SIG-M5 treated with dmso at 0.1 percent for 504 hours (cell line): ENCODE measurements at regions not wholly inside any gene's neighbourhood (a gene's known extent, or its start where the extent isn't known, plus 50 kb on each side); places are given as distances from the start of the nearest gene placed in this dataset.
"Not testable (repeated sequence)": the region's sequence is repeated elsewhere in the genome, so short reads cannot be mapped to it uniquely, and the experiment has no call there.

ENCODE experiments used
- DNase-seq: peaks from one replicate; lab custom pipeline; 2025; ENCODE audit not compliant: unreplicated experiment; lab: John Stamatoyannopoulos, UW

DNA sequence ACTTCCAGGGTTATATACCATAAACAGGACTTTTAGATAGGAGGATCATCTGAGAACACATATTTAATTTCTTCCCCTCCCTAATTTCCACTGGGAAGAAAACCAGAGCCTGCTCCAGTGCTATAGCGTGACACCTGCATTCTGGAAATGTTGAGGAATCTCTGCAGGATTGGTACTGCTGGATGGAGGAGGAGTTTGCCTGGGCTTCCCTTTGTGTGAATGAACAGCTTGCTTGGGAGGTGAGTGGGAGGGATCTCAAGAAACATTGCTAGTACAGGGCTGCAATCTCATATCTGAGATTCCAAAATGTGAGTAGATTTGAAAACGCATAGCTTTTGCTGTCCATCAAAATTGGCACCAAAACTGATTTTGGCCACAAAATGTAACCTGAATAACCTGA, 295.9 kb upstream of the RGMA start:
- DNase-seq = no peak

GRCh38 chr15:93382200-93382820, 293.3 kb upstream of the RGMA start:
- DNase-seq = no peak

GRCh38 chr15:93378558-93378957, 289.5 kb upstream of the RGMA start:
- DNase-seq = no peak

DNA sequence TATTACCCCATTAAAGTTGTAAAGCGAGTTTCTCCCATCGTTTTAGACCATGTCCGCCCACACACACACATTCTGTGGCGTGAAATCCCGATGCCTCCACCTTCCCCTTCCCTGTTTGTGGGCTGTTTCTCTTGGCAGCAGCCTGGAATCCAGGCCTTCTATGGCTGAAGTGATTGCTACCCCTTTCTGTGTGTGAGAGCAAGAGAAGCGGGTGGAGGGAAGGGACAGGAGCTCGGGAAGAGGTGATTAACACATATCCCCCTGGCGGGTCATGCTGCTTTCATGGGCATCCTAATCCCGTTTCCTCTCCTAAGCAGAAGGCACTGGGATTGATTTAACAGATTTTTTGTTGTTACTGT, 283.8 kb upstream of the RGMA start:
- DNase-seq = no peak

DNA sequence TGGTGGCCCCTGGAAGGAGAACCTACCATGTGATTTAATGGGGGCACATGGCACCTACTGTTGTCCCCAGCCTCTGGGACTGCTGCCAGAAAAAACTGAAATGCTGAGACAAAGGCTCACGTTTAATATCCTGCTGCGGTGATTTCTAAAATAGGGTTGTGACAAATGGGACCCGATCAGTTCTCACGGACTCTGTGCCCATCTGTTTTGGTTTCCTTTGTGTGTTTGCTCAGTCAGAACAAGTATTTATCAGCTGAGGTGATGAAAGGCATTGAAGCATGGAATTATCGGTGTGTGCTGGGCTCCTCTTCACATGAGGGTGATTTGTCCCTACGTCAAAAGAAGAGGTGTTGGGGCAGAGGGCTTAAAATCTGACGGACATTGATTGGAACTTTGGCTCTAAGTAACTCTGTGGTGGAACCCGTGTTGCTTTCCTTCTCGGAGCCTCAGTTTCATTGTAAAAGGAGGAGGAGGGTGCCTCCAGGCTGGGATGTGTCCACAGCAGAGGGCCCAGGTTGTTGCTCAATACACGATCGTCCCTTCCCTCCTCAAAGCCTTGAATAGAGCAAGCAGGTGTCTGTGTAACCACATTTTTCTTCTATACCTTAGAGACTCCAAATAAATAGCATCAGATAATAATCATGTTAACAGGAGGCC, 283.3 kb upstream of the RGMA start:
- no peak for DNase-seq

- no peak for DNase-seq
Observed at GRCh38 chr15:93366387-93367100, 277.5 kb upstream of the RGMA start.

DNA sequence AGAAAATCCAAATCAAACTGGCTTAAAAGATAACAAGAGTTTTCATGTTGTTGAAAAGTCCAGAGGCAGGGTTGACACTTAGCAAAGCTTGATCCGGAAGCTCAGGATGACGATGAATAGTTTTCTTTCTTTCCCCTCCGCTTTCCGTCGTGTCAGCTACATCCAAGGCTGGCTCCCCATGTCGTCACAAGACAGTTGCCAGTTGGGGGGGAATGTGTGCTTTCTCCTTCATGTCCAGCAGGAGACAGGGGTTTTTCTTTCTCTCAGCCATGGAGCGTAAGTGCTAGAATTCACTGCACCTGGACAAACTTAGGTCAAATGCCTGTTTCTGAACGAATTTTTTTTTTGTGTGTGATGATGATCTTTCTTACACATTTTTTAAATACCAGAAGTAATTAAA, 273.8 kb upstream of the RGMA start:
- no peak for DNase-seq

GRCh38 chr15:93362203-93362602, 273.2 kb upstream of the RGMA start:
- no peak for DNase-seq

- no peak for DNase-seq
Observed at GRCh38 chr15:93361703-93362102, 272.7 kb upstream of the RGMA start.

- DNase-seq = no peak
Observed at GRCh38 chr15:93360976-93361375, 272.0 kb upstream of the RGMA start.

GRCh38 chr15:93360318-93360717, 271.3 kb upstream of the RGMA start:
- no peak for DNase-seq

DNA sequence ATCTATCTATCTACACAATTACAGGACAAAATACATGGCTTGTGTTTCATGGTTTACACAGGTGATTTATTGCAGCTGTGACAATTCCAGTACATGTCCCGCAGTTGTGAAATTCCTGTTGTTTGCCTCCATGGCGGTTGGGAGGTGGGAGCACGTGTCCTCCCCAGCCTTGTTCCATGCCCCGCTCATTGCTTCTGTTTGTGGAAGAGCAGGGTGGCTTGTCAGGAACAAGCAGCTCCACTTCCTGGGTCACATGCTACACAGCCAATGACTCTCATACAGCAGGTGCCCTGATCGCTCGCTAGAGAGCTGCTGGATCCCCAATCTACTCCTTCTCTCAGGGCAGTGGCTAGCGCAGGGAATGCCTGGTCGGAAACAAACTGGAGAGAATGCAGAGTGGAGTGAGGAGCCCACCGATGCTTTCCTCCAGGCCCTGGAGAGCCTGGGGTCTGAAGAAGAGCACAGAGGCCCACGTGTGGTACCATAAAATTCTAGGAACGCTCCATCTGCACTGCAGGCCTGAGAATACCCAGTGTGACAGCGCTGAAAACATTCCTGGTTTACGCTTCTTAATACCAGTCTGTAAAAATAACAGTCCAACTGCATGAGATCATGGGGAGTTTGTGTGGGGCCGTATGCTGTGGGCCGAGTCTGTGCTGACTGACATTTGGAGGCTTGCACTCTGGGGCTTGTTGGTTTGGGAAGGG, 270.6 kb upstream of the RGMA start:
- no peak for DNase-seq

GRCh38 chr15:93359060-93359408, 270.0 kb upstream of the RGMA start:
- no peak for DNase-seq

GRCh38 chr15:93358166-93359059, 269.4 kb upstream of the RGMA start:
- DNase-seq = no peak

DNA sequence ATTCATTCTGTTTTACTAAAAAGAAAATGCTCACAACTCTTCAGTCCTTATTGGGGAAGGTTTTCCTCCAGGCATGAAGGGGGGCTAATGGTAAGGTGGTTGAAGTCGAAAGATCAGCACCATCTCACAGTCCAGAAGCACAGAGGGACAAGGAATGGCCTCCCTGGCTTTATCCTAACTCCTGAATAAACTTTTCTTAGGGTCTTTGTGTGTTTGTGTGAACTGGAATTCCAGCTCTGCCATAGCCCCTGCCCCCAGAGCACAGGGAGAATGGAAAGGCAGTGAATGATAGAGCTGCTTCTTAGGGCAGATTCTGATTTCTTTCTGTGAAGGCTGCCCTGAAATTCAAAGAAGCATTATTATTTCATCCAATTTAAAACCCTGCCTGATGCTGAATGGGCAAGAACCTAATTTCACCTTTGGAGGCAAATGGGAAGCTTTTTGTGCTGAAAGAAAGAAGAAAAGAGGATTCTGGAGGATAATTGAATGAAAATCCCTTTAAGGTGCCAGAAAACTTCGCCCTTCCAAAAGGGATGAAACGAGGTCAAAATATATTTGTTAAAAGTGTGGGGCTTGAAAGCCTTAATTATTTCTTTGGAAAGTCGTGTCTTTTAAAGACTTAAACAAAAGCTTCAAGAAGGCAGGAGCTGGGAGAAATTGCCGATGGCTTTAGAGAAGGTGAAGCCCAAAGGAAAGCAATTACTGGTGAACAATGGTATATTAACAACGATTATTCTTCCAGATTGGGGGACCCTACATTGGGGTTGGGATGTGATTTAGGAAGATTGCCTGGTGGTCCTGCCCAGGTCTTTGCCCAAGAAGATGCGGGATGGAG, 259.9 kb upstream of the RGMA start:
- no peak for DNase-seq

DNA sequence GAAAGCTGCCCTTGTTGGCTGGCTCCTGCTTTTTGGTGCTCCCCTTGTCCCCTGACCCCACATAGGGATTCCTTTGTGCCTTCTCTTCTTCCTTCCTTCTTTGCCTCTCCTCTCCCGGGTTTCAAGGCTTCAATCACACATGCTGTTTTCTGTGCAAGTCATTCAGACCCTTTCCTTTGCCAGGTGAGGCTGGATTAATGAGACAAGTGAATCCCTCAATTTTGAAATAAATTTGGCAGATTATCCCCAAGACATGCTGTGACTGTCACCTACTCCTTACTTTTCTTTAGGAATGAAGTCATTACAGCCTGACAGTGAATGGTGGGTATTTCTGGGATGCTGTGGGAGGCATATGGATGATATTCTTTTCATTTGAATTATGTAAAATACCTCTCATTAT, 259.0 kb upstream of the RGMA start:
- no peak for DNase-seq

GRCh38 chr15:93345981-93346380, 257.0 kb upstream of the RGMA start:
- no peak for DNase-seq

GRCh38 chr15:93343402-93343801, 254.4 kb upstream of the RGMA start:
- DNase-seq = not testable (repeated sequence)

- DNase-seq = no peak
Observed at GRCh38 chr15:93341164-93341563, 252.2 kb upstream of the RGMA start.

DNA sequence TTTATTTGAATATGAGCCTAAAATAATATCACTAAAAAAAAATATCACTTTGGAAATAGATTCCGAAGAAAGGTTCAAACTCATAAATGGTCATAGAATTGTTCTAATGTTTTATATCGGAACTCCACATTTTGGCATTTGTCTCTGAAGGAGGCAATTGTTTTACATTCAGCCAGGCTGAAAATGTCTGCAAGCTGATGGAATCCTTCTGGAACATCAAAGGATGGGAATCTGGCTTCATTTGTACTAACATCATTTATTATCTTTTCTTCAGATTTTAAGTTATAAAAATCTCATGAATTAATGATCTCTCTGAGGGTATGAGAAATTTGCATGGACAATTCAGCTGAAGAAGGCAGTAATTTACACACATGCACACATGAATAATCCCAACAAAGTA, 251.4 kb upstream of the RGMA start:
- no peak for DNase-seq
